ENCODE measurements at regions not wholly inside any gene's neighbourhood (a gene's known extent, or its start where the extent isn't known, plus 50 kb on each side); places are given as distances from the start of the nearest gene placed in this dataset.

GRCh38 chr15:94066046-94066445 lies 165.3 kb upstream of the MCTP2 start:
- TF ChIP-seq CTCF (IDR thresholded peaks at IDR 0.05 in 2 of 3, conservative IDR thresholded peaks at IDR 0.05 in 1 of 3; ENCODE audit: borderline replicate concordance in 1 of 3, insufficient read depth in 1 of 3, low read depth in 2 of 3, low read length in 2 of 3) (no peak), EZH2phosphoT487 (IDR thresholded peaks at IDR 0.05; ENCODE audit: borderline replicate concordance) (no peak), CEBPB (IDR thresholded peaks at IDR 0.05; ENCODE audit: low read depth) (no peak), POLR2A (IDR thresholded peaks at IDR 0.05; ENCODE audit: borderline replicate concordance, extremely low read depth, insufficient read depth, insufficient read length) (no peak), REST (IDR thresholded peaks at IDR 0.05; ENCODE audit: low read depth) (no peak), EZH2 (IDR thresholded peaks at IDR 0.05) (no peak), ZNF274 (IDR thresholded peaks at IDR 0.05; ENCODE audit: low read depth, low read length) (no peak), CBX3 (IDR thresholded peaks at IDR 0.05; ENCODE audit: low read depth) (no peak)
